Pancreas (tissue), 10 donors: ENCODE measurements at regions not wholly inside any gene's neighbourhood (a gene's known extent, or its start where the extent isn't known, plus 50 kb on each side); places are given as distances from the start of the nearest gene placed in this dataset.

Experiments
- ATAC-seq, 4 donors: fragments of 200-7000 bp; cut with Tn5 transposase; one replicate each; pipeline versions ENCODE4 v1.8.0 to v1.9.1; 2020; ENCODE audit warnings: mild to moderate bottlenecking in 4 of 4, moderate library complexity in 4 of 4
- DNase-seq, 6 donors: peaks; one replicate each; pipeline ENCODE4 v3.0.0-alpha.2; 2020
- FAIRE-seq: peaks from 2 replicates; lab custom pipeline; 2012; peaks lifted over from hg19 to GRCh38; lab: Jason Lieb, UNC
- H3K27ac ChIP-seq, 4 donors: fragments of 200-600 bp; sonication (generic); 1 replicate in 3 of 4; 2 replicates in 1 of 4; pipeline versions ENCODE4 v1.5.0 to v1.8.0; 2020
- H3K27me3 ChIP-seq, 4 donors: fragments of 200-600 bp; one replicate each; pipeline ENCODE4 v1.8.0; 2021
- H3K36me3 ChIP-seq, 3 donors: fragments of 200-600 bp; sonication (generic) in 1 of 3; one replicate each; pipeline versions ENCODE4 v1.5.0 to v1.8.0; 2020 to 2021
- H3K4me1 ChIP-seq, 3 donors: fragments of 200-600 bp; one replicate each; pipeline ENCODE4 v1.8.0; 2021
- H3K4me3 ChIP-seq, 4 donors: fragments of 200-600 bp; sonication (generic) in 2 of 4; one replicate each; pipeline versions ENCODE4 v1.5.0 to v1.8.0; 2020 to 2021
- H3K9me3 ChIP-seq, 4 donors: fragments of 200-600 bp; one replicate each; pipeline ENCODE4 v1.8.0; 2021
- CTCF ChIP-seq, 4 donors: fragments of 200-600 bp; sonication (generic) in 3 of 4; IDR thresholded peaks; one replicate each; pipeline versions ENCODE4 v1.5.0 to v1.8.0; 2021; ENCODE audit warnings: antibody characterized with exemption in 4 of 4
- WGBS, 2 donors: extraction: QIAGEN DNeasy Blood & Tissue Kit; methylation state at CpG; one replicate each; pipeline ENCODE4 v1.1.7; 2013; 5-methylcytosine and 5-hydroxymethylcytosine counted together
- intact Hi-C, 3 donors: fragments of 100-400 bp; cut with DNase I; formaldehyde crosslinking; loops; one replicate each; pipeline versions ENCODE4 v1.11.1 to v1.14.2; 2022
- donor health status: healthy with polysubstance abuse.
- donor health status: DM: no; HTN: no; CAD: no; lungs with moderate emphysema.
- donor health status: DM: no; HTN: no; CAD: no.
- donor health status: control.
- donor health status: control.
- donor health status: Bipolar disorder and iron deficiency.
- donor health status: DM: yes; HTN: yes; CAD: no.
- donor health status: DM: no; HTN: no; CAD: no.
- donor health status: DM: no; HTN: no; CAD: no.
- donor health status: DM: yes; HTN: yes; CAD: no.

DNA sequence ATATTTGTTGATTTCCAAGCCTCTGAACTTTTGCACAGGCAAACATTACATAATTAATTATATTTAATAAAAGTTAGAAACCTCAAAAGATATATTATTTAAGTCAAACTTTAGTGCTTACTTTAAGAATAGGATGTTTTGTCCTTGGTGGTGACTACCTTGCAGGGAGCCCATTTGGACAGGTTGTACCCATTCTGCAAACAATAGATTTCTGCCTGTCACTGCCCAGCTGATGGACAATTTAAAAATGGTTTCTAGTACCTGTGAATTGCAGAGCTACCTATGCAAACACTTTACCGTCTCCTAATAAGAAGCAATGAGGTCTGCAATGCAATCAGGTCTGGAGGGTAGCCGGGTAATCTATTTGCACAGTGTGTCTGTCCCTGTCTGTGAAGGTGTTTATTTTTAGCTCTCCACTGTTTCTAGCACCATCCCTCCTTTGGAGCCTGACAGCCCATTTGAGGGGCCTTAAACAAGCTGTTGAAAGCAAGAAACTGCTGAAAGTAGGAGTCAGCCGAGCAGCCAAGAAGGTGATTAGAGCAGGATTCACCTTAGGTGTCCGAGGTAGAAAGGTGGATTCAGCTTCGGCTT, 556.2 kb upstream of the CFAP20DC start:
- H3K27me3 ChIP-seq: no peaks in the 10 kb centered on the region
- no peak for TF ChIP-seq CTCF (IDR thresholded peaks at IDR 0.05)
- WGBS, 2 donors: 81 to 85% methylated on average over 5 of the region's 5 CpGs
- H3K27ac ChIP-seq: no peak overlapping the region
- intact Hi-C loops: no loop called here
- H3K36me3 ChIP-seq: no peaks in the 10 kb centered on the region
- no peaks in the 10 kb centered on the region for H3K9me3 ChIP-seq
- no peak for DNase-seq
- H3K4me1 ChIP-seq: no peaks in the 10 kb centered on the region
- FAIRE-seq: no peak
- ATAC-seq: peak in 2 of 4 donors; percentile 71 to 74
- H3K4me3 ChIP-seq: no peak overlapping the region

DNA sequence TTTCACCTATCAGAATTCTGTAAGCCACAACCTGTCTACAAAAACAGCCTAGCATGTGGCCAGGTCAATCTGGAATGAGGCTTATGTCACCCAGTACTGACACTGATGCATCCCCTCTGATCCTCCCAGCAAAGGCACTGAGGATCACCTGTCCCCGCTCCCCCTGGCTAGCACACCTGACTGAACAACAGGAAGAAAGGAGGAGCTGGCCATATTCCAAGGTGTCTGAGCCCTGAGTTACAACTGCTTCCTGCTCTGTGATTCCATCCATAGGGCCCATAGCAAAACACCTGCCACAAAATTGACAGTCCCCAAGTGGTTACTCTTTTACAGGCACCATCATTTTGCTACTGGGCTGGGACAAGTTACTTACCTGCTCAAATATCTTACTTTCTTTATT, 555.5 kb upstream of the CFAP20DC start:
- no peak for FAIRE-seq
- Histone ChIP-seq H3K9me3 (no peaks in the 10 kb centered on the region), H3K27ac (no peak overlapping the region), H3K4me1 (no peaks in the 10 kb centered on the region), H3K27me3 (no peaks in the 10 kb centered on the region), H3K4me3 (no peak overlapping the region), H3K36me3 (no peaks in the 10 kb centered on the region)
- ATAC-seq: peak in 3 of 4 donors; percentile 36 to 65 (median 65)
- DNase-seq: peak in 2 of 6 donors; percentile 16 to 22
- WGBS, 2 donors: 68 to 82% methylated on average over 1 of the region's 1 CpG
- intact Hi-C loops: no loop called here
- no peak for TF ChIP-seq CTCF (IDR thresholded peaks at IDR 0.05)

DNA sequence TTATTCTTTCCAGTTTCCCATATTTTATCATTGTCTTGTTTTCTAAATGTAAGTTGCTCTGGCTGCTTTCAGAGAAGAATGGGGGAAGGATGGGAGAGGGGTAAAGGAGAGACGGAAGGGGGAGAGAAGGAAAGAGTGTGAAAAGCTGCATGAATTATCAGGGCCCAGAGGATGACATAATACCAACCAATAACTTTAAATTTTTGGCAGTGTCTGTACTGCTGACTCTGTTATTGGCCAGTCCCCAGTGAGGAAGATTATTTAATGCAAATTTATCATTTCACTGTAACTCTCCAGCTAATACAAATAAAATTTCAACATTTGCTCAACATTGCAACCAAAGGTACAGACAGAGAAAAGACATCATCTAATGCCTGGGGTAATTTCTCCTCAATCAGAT, 551.7 kb upstream of the CFAP20DC start:
- Histone ChIP-seq H3K36me3 (no peaks in the 10 kb centered on the region), H3K9me3 (no peaks in the 10 kb centered on the region), H3K4me3 (no peak overlapping the region), H3K27me3 (no peaks in the 10 kb centered on the region), H3K4me1 (no peaks in the 10 kb centered on the region), H3K27ac (no peak overlapping the region)
- DNase-seq (no peak), FAIRE-seq (no peak), ATAC-seq (no peak)
- intact Hi-C loops: no loop called here
- no peak for TF ChIP-seq CTCF (IDR thresholded peaks at IDR 0.05)
- WGBS, 2 donors: 51 to 56% methylated on average over 1 of the region's 1 CpG

DNA sequence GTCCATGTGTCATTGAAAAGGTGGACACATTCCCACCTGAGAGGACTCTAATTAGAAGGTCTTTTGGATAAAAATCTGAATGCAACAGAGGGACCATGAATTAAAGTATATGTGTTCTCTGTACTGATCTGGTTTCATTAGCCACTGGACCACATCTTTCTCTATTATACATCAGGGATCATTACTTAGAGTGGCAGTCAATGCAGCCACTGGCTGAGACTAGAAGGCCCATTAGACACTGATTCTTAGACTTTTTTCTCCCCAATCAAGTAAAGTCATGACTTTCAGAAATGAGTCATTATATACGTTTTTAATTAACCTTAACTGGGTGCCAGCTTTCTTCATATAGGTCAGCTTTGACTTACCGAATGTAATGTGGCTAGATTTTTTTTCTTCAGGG, 550.8 kb upstream of the CFAP20DC start:
- WGBS, 2 donors: 77 to 78% methylated on average over 2 of the region's 2 CpGs
- no peak for DNase-seq
- ATAC-seq: no peak
- Histone ChIP-seq H3K36me3 (no peaks in the 10 kb centered on the region), H3K9me3 (no peaks in the 10 kb centered on the region), H3K4me3 (no peak overlapping the region), H3K27ac (no peak overlapping the region), H3K27me3 (no peaks in the 10 kb centered on the region), H3K4me1 (no peaks in the 10 kb centered on the region)
- intact Hi-C loops: no loop called here
- no peak for TF ChIP-seq CTCF (IDR thresholded peaks at IDR 0.05)
- FAIRE-seq: no peak

GRCh38 chr3:59596741-59597140, 546.9 kb upstream of the CFAP20DC start:
- WGBS, 2 donors: 23 to 24% methylated on average over 1 of the region's 1 CpG
- Histone ChIP-seq H3K27me3 (no peaks in the 10 kb centered on the region), H3K4me1 (no peaks in the 10 kb centered on the region), H3K4me3 (no peak overlapping the region), H3K36me3 (no peaks in the 10 kb centered on the region), H3K9me3 (no peaks in the 10 kb centered on the region), H3K27ac (no peak overlapping the region)
- no peak for TF ChIP-seq CTCF (IDR thresholded peaks at IDR 0.05)
- intact Hi-C loops: no loop called here
- no peak for ATAC-seq
- FAIRE-seq: no peak
- DNase-seq: no peak
